H1 (cell line): ENCODE measurements at regions not wholly inside any gene's neighbourhood (a gene's known extent, or its start where the extent isn't known, plus 50 kb on each side); places are given as distances from the start of the nearest gene placed in this dataset.

ENCODE experiments used
- CTCF ChIA-PET: fragments of 300-600 bp; sonication (Branson Sonifier 250); formaldehyde crosslinking; loops from one replicate; lab custom pipeline; 2021; ENCODE audit not compliant: partially characterized antibody; lab: Charles Lee
- POLR2A ChIA-PET: fragments of 300-600 bp; sonication (Branson Sonifier 250); formaldehyde crosslinking; loops from one replicate; lab custom pipeline; 2021; ENCODE audit warnings: inconsistent platforms; ENCODE audit not compliant: partially characterized antibody; lab: Charles Lee
- DNase-seq, 2 experiments: peaks; one replicate each; pipeline versions ENCODE4 v3.0.0 to v3.0.0-alpha.2; 2010 to 2022; ENCODE audit warnings: low spot score in 2 of 2, low read depth in 1 of 2, mixed read lengths in 1 of 2
- FAIRE-seq: peaks from 2 replicates; lab custom pipeline; 2011; peaks lifted over from hg19 to GRCh38; lab: Jason Lieb, UNC
- H2AFZ ChIP-seq: 2 replicates; pipeline ENCODE4 v1.8.1; 2012; ENCODE audit warnings: low read length, inconsistent platforms
- H2AK5ac ChIP-seq: 2 replicates; pipeline ENCODE4 v1.6.1; 2013; ENCODE audit warnings: low read depth, low read length
- H2BK120ac ChIP-seq: replicated peaks from 2 replicates; pipeline ENCODE3; 2013; ENCODE audit warnings: low read depth, low read length, inconsistent platforms
- H2BK12ac ChIP-seq: 2 replicates; pipeline ENCODE4 v1.6.1; 2013; ENCODE audit warnings: low read depth, low read length
- H2BK15ac ChIP-seq: 2 replicates; pipeline ENCODE4 v1.6.1; 2013; ENCODE audit warnings: low read length
- H2BK20ac ChIP-seq: 2 replicates; pipeline ENCODE4 v1.6.1; 2013; ENCODE audit warnings: low read length
- H2BK5ac ChIP-seq: 2 replicates; pipeline ENCODE4 v1.6.1; 2013; ENCODE audit warnings: low read depth, low read length
- H3K14ac ChIP-seq: 2 replicates; pipeline ENCODE4 v1.6.1; 2013; ENCODE audit warnings: inconsistent platforms; ENCODE audit not compliant: insufficient read length
- H3K18ac ChIP-seq: 2 replicates; pipeline ENCODE4 v1.6.1; 2013; ENCODE audit warnings: low read length; ENCODE audit errors: extremely low read depth
- H3K23ac ChIP-seq: 2 replicates; pipeline ENCODE4 v1.6.1; 2013; ENCODE audit warnings: inconsistent platforms; ENCODE audit not compliant: insufficient read length
- H3K23me2 ChIP-seq: 2 replicates; pipeline ENCODE4 v1.6.1; 2013; ENCODE audit warnings: low read depth, low read length
- H3K27ac ChIP-seq: 2 replicates; pipeline ENCODE4 v1.6.1; 2011; ENCODE audit warnings: low read depth, low read length, inconsistent platforms
- H3K27me3 ChIP-seq, 4 experiments: replicated peaks in 1 of 4; 1 replicate in 1 of 4; 2 replicates in 3 of 4; pipeline versions ENCODE4 v1.6.1 to v1.8.1; 2011 to 2013; ENCODE audit warnings: low read length in 3 of 4, mild to moderate bottlenecking in 3 of 4, inconsistent platforms in 2 of 4, mixed read lengths in 2 of 4, moderate library complexity in 1 of 4; ENCODE audit not compliant: control insufficient read depth in 3 of 4, insufficient read depth in 3 of 4; ENCODE audit errors: extremely low read depth in 1 of 4
- H3K36me3 ChIP-seq, 4 experiments: 2 replicates each; pipeline versions ENCODE4 v1.6.1 to v1.8.1; 2011 to 2013; ENCODE audit warnings: mild to moderate bottlenecking in 4 of 4, low read length in 3 of 4, moderate library complexity in 2 of 4, control low read depth in 1 of 4, inconsistent platforms in 1 of 4; ENCODE audit not compliant: insufficient read depth in 4 of 4, control insufficient read depth in 2 of 4
- H3K4ac ChIP-seq: replicated peaks from 2 replicates; pipeline ENCODE3; 2013; ENCODE audit warnings: low read length, low read depth, mixed read lengths, inconsistent platforms; ENCODE audit not compliant: insufficient read length
- H3K4me1 ChIP-seq, 4 experiments: replicated peaks in 1 of 4; 1 replicate in 1 of 4; 2 replicates in 3 of 4; pipeline versions ENCODE4 v1.6.1 to v1.8.1; 2011 to 2013; ENCODE audit warnings: low read length in 3 of 4, inconsistent platforms in 2 of 4, mixed read lengths in 1 of 4; ENCODE audit not compliant: insufficient read depth in 4 of 4, control insufficient read depth in 3 of 4
- H3K4me2 ChIP-seq, 2 experiments: 2 replicates each; pipeline versions ENCODE4 v1.6.1 to v1.8.1; 2011 to 2013; ENCODE audit warnings: low read depth in 2 of 2, low read length in 2 of 2, control low read depth in 1 of 2, inconsistent platforms in 1 of 2, mild to moderate bottlenecking in 1 of 2; ENCODE audit not compliant: insufficient read depth in 1 of 2
- H3K4me3 ChIP-seq, 4 experiments: fragments of 200-600, 300-600 bp in 1 of 4; sonication (generic), shearing (Covaris generic), sonication (Bioruptor Twin) in 1 of 4; 2 replicates each; pipeline versions ENCODE4 v1.5.1 to v1.8.1; 2011 to 2016; ENCODE audit warnings: low read length in 4 of 4, low read depth in 3 of 4, control low read depth in 2 of 4, inconsistent platforms in 2 of 4, mild to moderate bottlenecking in 2 of 4, mixed read lengths in 1 of 4, moderate library complexity in 1 of 4; ENCODE audit not compliant: insufficient read depth in 2 of 4; ENCODE audit errors: extremely low read depth in 1 of 4
- H3K56ac ChIP-seq: replicated peaks from 2 replicates; pipeline ENCODE3; 2013; ENCODE audit warnings: low read depth, mild to moderate bottlenecking, mixed read lengths, low read length, inconsistent platforms; ENCODE audit not compliant: insufficient read length
- H3K79me1 ChIP-seq: 2 replicates; pipeline ENCODE4 v1.6.1; 2013; ENCODE audit warnings: low read depth, low read length, control low read depth
- H3K79me2 ChIP-seq, 2 experiments: 2 replicates each; pipeline versions ENCODE4 v1.6.1 to v1.8.1; 2012 to 2013; ENCODE audit warnings: low read length in 2 of 2, mild to moderate bottlenecking in 2 of 2, inconsistent platforms in 1 of 2; ENCODE audit not compliant: insufficient read depth in 2 of 2, control insufficient read depth in 1 of 2
- H3K9ac ChIP-seq, 4 experiments: replicated peaks in 1 of 4; 1 replicate in 1 of 4; 2 replicates in 3 of 4; pipeline versions ENCODE4 v1.6.1 to v1.8.1; 2011 to 2013; ENCODE audit warnings: low read depth in 3 of 4, low read length in 3 of 4, control low read depth in 2 of 4, mild to moderate bottlenecking in 2 of 4, moderate library complexity in 2 of 4, inconsistent platforms in 1 of 4; ENCODE audit errors: extremely low read depth in 1 of 4
- H3K9me3 ChIP-seq, 2 experiments: 2 replicates each; pipeline versions ENCODE4 v1.6.1 to v1.8.1; 2012 to 2013; ENCODE audit warnings: mild to moderate bottlenecking in 2 of 2, moderate library complexity in 2 of 2, control low read depth in 1 of 2, inconsistent platforms in 1 of 2, low read depth in 1 of 2, low read length in 1 of 2, mixed read lengths in 1 of 2; ENCODE audit not compliant: insufficient read depth in 2 of 2
- H4K20me1 ChIP-seq, 2 experiments: replicated peaks in 1 of 2; 2 replicates each; pipeline versions ENCODE3 to v1.8.1; 2011 to 2013; ENCODE audit warnings: inconsistent platforms in 2 of 2, low read length in 2 of 2, mild to moderate bottlenecking in 1 of 2; ENCODE audit not compliant: insufficient read depth in 2 of 2, control insufficient read depth in 1 of 2
- H4K5ac ChIP-seq: 2 replicates; pipeline ENCODE4 v1.6.1; 2013; ENCODE audit warnings: low read length, low read depth, mixed read lengths, inconsistent platforms; ENCODE audit not compliant: insufficient read length
- H4K8ac ChIP-seq: 2 replicates; pipeline ENCODE4 v1.8.0; 2013; ENCODE audit warnings: mild to moderate bottlenecking, moderate library complexity, low read length, inconsistent platforms; ENCODE audit not compliant: insufficient read depth; ENCODE audit errors: extremely low read depth
- H4K91ac ChIP-seq: replicated peaks from 2 replicates; pipeline ENCODE3; 2013; ENCODE audit warnings: low read length, mixed read lengths, inconsistent platforms; ENCODE audit not compliant: insufficient read length
- BRCA1 ChIP-seq: IDR thresholded peaks from 2 replicates; pipeline ENCODE4 v1.6.1; 2012; ENCODE audit warnings: low read depth, low read length, improper control_type of control experiment
- CBX5 ChIP-seq: fragments of 300-800, 300-1000 bp; sonication (generic); IDR thresholded peaks from 2 replicates; pipeline ENCODE4 v1.7.1; 2016; ENCODE audit warnings: antibody characterized with exemption, low read length, low read depth
- CBX8 ChIP-seq: fragments of 300-800, 300-1000 bp; sonication (generic); IDR thresholded peaks from 2 replicates; pipeline ENCODE4 v1.7.1; 2016; ENCODE audit warnings: low read depth, low read length, borderline replicate concordance
- GABPA ChIP-seq: IDR thresholded peaks from 2 replicates; pipeline ENCODE4 v1.6.1; 2011; ENCODE audit warnings: mild to moderate bottlenecking, low read length, moderate library complexity, borderline replicate concordance; ENCODE audit not compliant: insufficient read depth
- GTF2F1 ChIP-seq: IDR thresholded peaks from 2 replicates; pipeline ENCODE4 v1.6.1; 2012; ENCODE audit warnings: low read depth, low read length, improper control_type of control experiment, borderline replicate concordance
- KDM4A ChIP-seq: IDR thresholded peaks from one replicate; pipeline ENCODE4 v1.7.1; 2012; ENCODE audit warnings: low read depth, mild to moderate bottlenecking, moderate library complexity, low read length, inconsistent platforms; ENCODE audit not compliant: severe bottlenecking
- KDM5A ChIP-seq: fragments of 200-600 bp; IDR thresholded peaks from 2 replicates; pipeline ENCODE4 v1.7.1; 2012; ENCODE audit warnings: mild to moderate bottlenecking, low read length, inconsistent platforms, mixed read lengths
- MAFK ChIP-seq: IDR thresholded peaks from 2 replicates; pipeline ENCODE4 v1.6.1; 2012; ENCODE audit warnings: low read depth, mild to moderate bottlenecking, improper control_type of control experiment, low read length
- RAD21 ChIP-seq, 2 experiments: IDR thresholded peaks in 1 of 2; conservative IDR thresholded peaks in 1 of 2; 2 replicates each; pipeline ENCODE4 v1.6.1; 2011; ENCODE audit warnings: low read depth in 2 of 2, low read length in 2 of 2, improper control_type of control experiment in 1 of 2, inconsistent platforms in 1 of 2, mild to moderate bottlenecking in 1 of 2, moderate library complexity in 1 of 2
- RBBP5 ChIP-seq: IDR thresholded peaks from 2 replicates; pipeline ENCODE4 v1.7.1; 2012; ENCODE audit warnings: low read depth, mild to moderate bottlenecking, inconsistent platforms, low read length, moderate library complexity, borderline replicate concordance
- SP4 ChIP-seq: IDR thresholded peaks from 2 replicates; pipeline ENCODE4 v1.6.1; 2012; ENCODE audit warnings: low read length, inconsistent platforms
- SUZ12 ChIP-seq: fragments of 200-600 bp; sonication (generic); IDR thresholded peaks from 2 replicates; pipeline ENCODE4 v1.6.1; 2012; ENCODE audit warnings: mild to moderate bottlenecking, inconsistent platforms, low read length, moderate library complexity, mixed read lengths
- TBP ChIP-seq: IDR thresholded peaks from 2 replicates; pipeline ENCODE4 v1.6.1; 2011; ENCODE audit warnings: low read depth, low read length, improper control_type of control experiment
- TEAD4 ChIP-seq: IDR thresholded peaks from 2 replicates; pipeline ENCODE4 v1.6.1; 2012; ENCODE audit warnings: low read depth, low read length, inconsistent platforms, mixed read lengths
- WGBS, 2 experiments: shearing (Covaris generic) in 1 of 2; methylation state at CpG; one replicate each; pipeline versions ENCODE4 v1.1.6 to v1.1.7; 2013 to 2015; ENCODE audit warnings: low lambda C conversion rate in 2 of 2, mixed read lengths in 2 of 2, inconsistent platforms in 1 of 2, low coverage in 1 of 2, missing lambda C conversion rate in 1 of 2; ENCODE audit not compliant: insufficient replicate concordance in 2 of 2, insufficient coverage in 1 of 2, insufficient read length in 1 of 2; ENCODE audit errors: extremely low coverage in 1 of 2, missing lambda C conversion rate in 1 of 2; 5-methylcytosine and 5-hydroxymethylcytosine counted together
- TF ChIP-seq, protein P1 (sequence below): IDR thresholded peaks from 2 replicates; pipeline ENCODE4 v1.6.1; 2012; ENCODE audit warnings: inconsistent platforms

DNA sequence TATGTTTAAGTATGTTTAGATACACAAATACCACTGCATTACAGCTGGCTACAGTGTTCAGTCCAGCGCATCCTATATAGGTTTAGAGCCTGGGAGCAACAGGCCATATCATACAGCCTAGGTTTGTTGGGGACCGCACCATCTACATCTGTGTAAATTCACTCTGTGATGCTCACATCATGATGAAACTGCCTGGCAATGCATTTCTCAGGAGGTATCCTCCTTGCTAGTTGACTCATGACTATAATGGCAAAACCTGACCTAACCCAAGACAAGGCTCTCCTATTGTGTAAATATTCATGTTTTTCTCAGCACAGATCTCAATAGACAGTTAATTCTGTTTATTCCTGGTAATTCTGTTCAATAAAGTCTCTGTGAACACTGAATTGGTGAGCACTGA lies 240.7 kb upstream of the PFKP start:
- POLR2A ChIA-PET: no interaction called here
- TF ChIP-seq TBP (no peak), CBX8 (no peak), TEAD4 (no peak), BRCA1 (no peak), RAD21 (IDR thresholded peaks at IDR 0.05 in 1 of 2, conservative IDR thresholded peaks at IDR 0.05 in 1 of 2; ENCODE audit: low read depth in 2 of 2, low read length in 2 of 2) (no peak), CBX5 (no peak), SP4 (no peak), GTF2F1 (no peak), GABPA (no peak), MAFK (no peak), KDM4A (no peak), SUZ12 (no peak), KDM5A (no peak), RBBP5 (no peak)
- TF ChIP-seq, protein P1, sequence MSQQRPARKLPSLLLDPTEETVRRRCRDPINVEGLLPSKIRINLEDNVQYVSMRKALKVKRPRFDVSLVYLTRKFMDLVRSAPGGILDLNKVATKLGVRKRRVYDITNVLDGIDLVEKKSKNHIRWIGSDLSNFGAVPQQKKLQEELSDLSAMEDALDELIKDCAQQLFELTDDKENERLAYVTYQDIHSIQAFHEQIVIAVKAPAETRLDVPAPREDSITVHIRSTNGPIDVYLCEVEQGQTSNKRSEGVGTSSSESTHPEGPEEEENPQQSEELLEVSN: no peak

More for the DNA sequence above, 240.7 kb upstream of the PFKP start:
- FAIRE-seq: no peak
- H2BK12ac ChIP-seq: no peak overlapping the region
- H2AK5ac ChIP-seq: no peak overlapping the region
- no peak for DNase-seq
- no peaks in the 10 kb centered on the region for H3K27me3 ChIP-seq
- no peak overlapping the region for H3K9ac ChIP-seq
- H2BK20ac ChIP-seq: no peak overlapping the region
- no peak overlapping the region for H2BK120ac ChIP-seq
- H4K20me1 ChIP-seq: no peaks in the 10 kb centered on the region
- H3K36me3 ChIP-seq: no peaks in the 10 kb centered on the region
- H3K56ac ChIP-seq: no peak overlapping the region
- H3K23ac ChIP-seq: no peak overlapping the region
- no peak overlapping the region for H3K27ac ChIP-seq
- H3K14ac ChIP-seq: no peak overlapping the region
- H3K23me2 ChIP-seq: no peaks in the 10 kb centered on the region
- H4K5ac ChIP-seq: no peak overlapping the region
- no peak overlapping the region for H3K4me3 ChIP-seq
- no peak overlapping the region for H3K18ac ChIP-seq
- no peaks in the 10 kb centered on the region for H3K79me2 ChIP-seq
- H3K4ac ChIP-seq: no peak overlapping the region
- no peak overlapping the region for H4K8ac ChIP-seq
- H2AFZ ChIP-seq: no peak overlapping the region
- H3K4me1 ChIP-seq: no peaks in the 10 kb centered on the region
- no peaks in the 10 kb centered on the region for H3K79me1 ChIP-seq
- H2BK15ac ChIP-seq: no peak overlapping the region
- H2BK5ac ChIP-seq: no peak overlapping the region
- H3K9me3 ChIP-seq: no peaks in the 10 kb centered on the region
- H3K4me2 ChIP-seq: no peak overlapping the region
- 45% methylated on average over 2 of the region's 2 CpGs; no CpG with 5 or more reads in 1 of the 2 experiments for WGBS, 2 experiments
- CTCF ChIA-PET: no interaction called here
- no peak overlapping the region for H4K91ac ChIP-seq
